ENCODE measurements at regions not wholly inside any gene's neighbourhood (a gene's known extent, or its start where the extent isn't known, plus 50 kb on each side); places are given as distances from the start of the nearest gene placed in this dataset.

GRCh38 chr2:162972383-162972782 lies 133.8 kb upstream of the KCNH7 start:
- ATAC-seq (replicated peaks in 6 of 8), result no peak
- in situ Hi-C loops (cut with MboI; ENCODE audit: low pct_unique_long_range_greater_than_20kb in 2 of 9, low sequenced_read_pairs in 9 of 9, unreplicated experiment in 9 of 9), result no loop called here
- Histone ChIP-seq H3K4me1 (replicated peaks in 1 of 2) (peaks cover 0 to 4% of the 10 kb centered on the region in 2 donors), H3K27ac (no peak overlapping the region), H3K4me3 (no peak overlapping the region)
- WGBS, 10 experiments, result 0 to 100% (median 100%) methylated on average over 1 of the region's 1 CpG; no CpG with 5 or more reads in 2 of the 10 experiments

DNA sequence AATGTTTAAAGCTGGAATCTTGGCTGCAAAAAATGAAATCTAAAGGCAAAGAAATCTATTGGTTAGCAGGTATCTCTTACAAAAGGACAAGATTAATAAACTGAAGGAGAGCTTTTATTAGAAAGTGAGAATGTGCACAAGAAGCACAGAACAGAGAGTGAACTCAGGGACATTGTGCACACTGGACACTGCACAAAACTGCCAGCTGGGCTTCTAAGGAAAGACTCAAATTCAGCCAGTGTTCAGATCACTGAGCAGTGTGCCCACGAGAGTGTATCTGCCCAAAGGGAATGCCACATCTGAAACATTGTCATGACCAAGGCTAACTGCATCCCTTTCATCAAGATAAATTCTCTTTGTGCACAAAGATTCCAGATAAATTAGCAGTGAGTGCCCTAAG lies 129.7 kb upstream of the KCNH7 start:
- Histone ChIP-seq H3K4me1 (replicated peaks in 1 of 2) (peaks cover 0 to 7% of the 10 kb centered on the region in 2 donors), H3K27ac (no peak overlapping the region), H3K4me3 (no peak overlapping the region)
- in situ Hi-C loops (cut with MboI; ENCODE audit: low pct_unique_long_range_greater_than_20kb in 2 of 9, low sequenced_read_pairs in 9 of 9, unreplicated experiment in 9 of 9), result no loop called here
- 0 to 20% (median 0%) methylated on average over 1 of the region's 1 CpG; no CpG with 5 or more reads in 6 of the 10 experiments for WGBS, 10 experiments
- no peak for ATAC-seq (replicated peaks in 6 of 8)

DNA sequence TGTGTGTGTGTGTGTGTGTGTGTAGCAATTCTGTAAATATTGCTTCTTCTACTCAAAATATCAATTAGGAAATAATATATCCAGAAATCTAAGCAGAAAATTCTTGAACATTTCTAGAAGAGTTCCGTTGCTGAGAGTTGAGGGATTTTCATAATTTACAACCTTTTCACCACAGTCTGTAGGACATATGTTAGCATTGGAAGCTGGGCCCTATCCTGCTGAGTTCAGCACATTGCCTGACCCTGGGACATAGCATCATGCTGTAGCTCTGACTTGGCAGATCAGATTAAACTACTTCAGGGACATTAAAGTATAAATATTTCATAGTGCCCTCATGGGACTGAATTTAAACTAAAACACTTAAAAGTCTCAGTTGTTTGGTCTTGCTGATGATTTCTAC lies 129.2 kb upstream of the KCNH7 start:
- Histone ChIP-seq H3K4me3 (no peak overlapping the region), H3K27ac (no peak overlapping the region), H3K4me1 (replicated peaks in 1 of 2) (peaks cover 0 to 7% of the 10 kb centered on the region in 2 donors)
- in situ Hi-C loops (cut with MboI; ENCODE audit: low pct_unique_long_range_greater_than_20kb in 2 of 9, low sequenced_read_pairs in 9 of 9, unreplicated experiment in 9 of 9), result no loop called here
- 0 to 17% (median 0%) methylated on average over 1 of the region's 1 CpG; no CpG with 5 or more reads in 3 of the 10 experiments for WGBS, 10 experiments
- peak in 1 of 8 experiments; percentile 69 for ATAC-seq (replicated peaks in 6 of 8)

DNA sequence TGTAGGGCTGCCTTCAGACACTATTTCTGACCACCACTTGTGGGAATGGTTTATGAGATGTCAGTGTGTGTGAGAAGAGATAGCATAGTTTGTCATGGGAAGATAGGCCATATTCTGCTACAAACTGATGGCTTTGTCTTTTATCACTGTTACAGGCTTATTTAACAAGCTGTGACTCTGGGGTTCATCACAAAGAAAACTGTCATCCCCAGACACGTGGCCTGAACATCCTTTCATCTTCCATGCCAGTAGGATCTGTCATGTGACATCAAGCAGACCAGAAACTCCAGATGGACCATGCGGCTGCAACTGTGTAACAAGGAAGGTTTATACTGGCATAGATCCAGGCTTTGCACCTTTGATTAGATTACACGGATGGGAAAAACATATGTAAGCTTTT lies 128.6 kb upstream of the KCNH7 start:
- 7 to 83% (median 51%) methylated on average over 1 to 3 of the region's 3 CpGs; no CpG with 5 or more reads in 2 of the 10 experiments for WGBS, 10 experiments

DNA sequence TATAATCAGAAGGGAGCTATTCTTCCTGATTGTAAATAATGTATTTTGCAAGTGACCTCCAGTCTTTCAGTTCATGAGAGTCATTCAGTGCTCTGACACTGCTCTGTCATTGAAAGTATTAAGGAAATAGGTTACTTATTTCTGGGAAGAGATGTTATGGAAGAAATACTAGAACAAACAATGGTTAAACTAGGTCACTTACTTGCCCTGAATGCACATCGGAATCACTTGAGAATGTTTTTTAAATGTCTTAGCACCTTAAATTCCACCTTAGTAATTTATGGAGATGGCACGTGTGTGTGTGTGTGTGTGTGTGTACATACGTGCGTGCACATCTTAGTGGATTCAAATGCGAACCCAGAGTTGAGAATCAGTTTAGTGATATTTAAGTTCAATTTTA lies 126.6 kb upstream of the KCNH7 start:
- in situ Hi-C loops (cut with MboI; ENCODE audit: low pct_unique_long_range_greater_than_20kb in 2 of 9, low sequenced_read_pairs in 9 of 9, unreplicated experiment in 9 of 9), result no loop called here
- Histone ChIP-seq H3K4me3 (no peak overlapping the region), H3K4me1 (replicated peaks in 1 of 2) (peaks cover 0 to 7% of the 10 kb centered on the region in 2 donors), H3K27ac (no peak overlapping the region)
- ATAC-seq (replicated peaks in 6 of 8), result no peak
- WGBS, 10 experiments, result 29 to 100% (median 62%) methylated on average over 1 to 5 of the region's 5 CpGs; no CpG with 5 or more reads in 3 of the 10 experiments

More for the DNA sequence above, 128.6 kb upstream of the KCNH7 start:
- in situ Hi-C loops (cut with MboI; ENCODE audit: low pct_unique_long_range_greater_than_20kb in 2 of 9, low sequenced_read_pairs in 9 of 9, unreplicated experiment in 9 of 9), result no loop called here
- H3K4me3 ChIP-seq, result no peak overlapping the region
- H3K27ac ChIP-seq, result no peak overlapping the region
- peak in 2 of 8 experiments; percentile 6 to 16 for ATAC-seq (replicated peaks in 6 of 8)
- H3K4me1 ChIP-seq (replicated peaks in 1 of 2), result peaks cover 0 to 7% of the 10 kb centered on the region in 2 donors

GRCh38 chr2:162964513-162964912 lies 125.9 kb upstream of the KCNH7 start:
- 19 to 100% (median 80%) methylated on average over 1 to 3 of the region's 3 CpGs; no CpG with 5 or more reads in 1 of the 10 experiments for WGBS, 10 experiments
- Histone ChIP-seq H3K27ac (no peak overlapping the region), H3K4me3 (no peak overlapping the region), H3K4me1 (replicated peaks in 1 of 2) (peaks cover 0 to 7% of the 10 kb centered on the region in 2 donors)
- no peak for ATAC-seq (replicated peaks in 6 of 8)
- in situ Hi-C loops (cut with MboI; ENCODE audit: low pct_unique_long_range_greater_than_20kb in 2 of 9, low sequenced_read_pairs in 9 of 9, unreplicated experiment in 9 of 9), result no loop called here

DNA sequence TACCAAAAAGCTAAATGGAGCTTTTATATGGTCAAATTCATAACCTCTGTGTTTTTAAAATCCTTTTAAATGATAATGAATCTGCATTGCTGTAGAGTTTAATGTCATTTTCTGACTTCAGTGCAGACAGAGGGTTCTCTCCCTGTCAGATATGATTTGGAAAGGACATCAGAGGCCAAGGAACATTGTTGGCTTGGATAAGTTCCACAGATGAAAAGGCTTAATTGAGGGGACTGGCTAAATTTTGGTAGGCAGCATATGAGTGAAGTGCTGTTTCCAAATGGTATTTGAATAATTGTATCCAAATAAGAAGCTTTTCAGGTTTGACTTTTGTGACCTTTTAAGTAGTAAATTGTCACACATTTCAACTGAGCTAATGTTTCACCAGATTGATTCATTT lies 124.6 kb upstream of the KCNH7 start:
- no peak for ATAC-seq (replicated peaks in 6 of 8)
- Histone ChIP-seq H3K4me1 (replicated peaks in 1 of 2) (peaks cover 0 to 7% of the 10 kb centered on the region in 2 donors), H3K4me3 (no peak overlapping the region), H3K27ac (no peak overlapping the region)
- in situ Hi-C loops (cut with MboI; ENCODE audit: low pct_unique_long_range_greater_than_20kb in 2 of 9, low sequenced_read_pairs in 9 of 9, unreplicated experiment in 9 of 9), result no loop called here

DNA sequence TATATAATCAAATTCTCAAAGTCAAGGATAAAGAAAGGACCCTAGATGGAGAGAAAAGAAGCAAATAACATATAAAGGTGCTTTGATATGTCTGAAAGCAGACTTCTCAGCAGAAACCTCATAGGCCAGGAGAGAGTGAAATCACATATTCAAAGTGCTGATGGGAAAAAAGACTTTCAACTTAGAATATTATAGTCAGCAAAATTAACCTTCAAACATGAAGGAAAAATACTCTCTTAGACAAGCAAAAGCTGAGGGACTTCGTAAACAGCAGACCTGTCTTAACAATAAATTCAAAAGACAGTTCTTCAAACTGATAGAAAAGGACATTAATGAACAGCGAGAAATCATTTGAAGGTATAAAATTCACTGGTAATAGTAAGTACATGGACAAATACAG lies 107.2 kb upstream of the KCNH7 start:
- H3K4me1 ChIP-seq (replicated peaks in 1 of 2), result no peaks in the 10 kb centered on the region
- no peak overlapping the region for H3K4me3 ChIP-seq
- no peak overlapping the region for H3K27ac ChIP-seq
- 0 to 100% (median 81%) methylated on average over 1 to 2 of the region's 2 CpGs for WGBS, 10 experiments
- ATAC-seq (replicated peaks in 6 of 8), result no peak
- in situ Hi-C loops (cut with MboI; ENCODE audit: low pct_unique_long_range_greater_than_20kb in 2 of 9, low sequenced_read_pairs in 9 of 9, unreplicated experiment in 9 of 9), result no loop called here

- no peak for ATAC-seq (replicated peaks in 6 of 8)
- H3K4me3 ChIP-seq, result no peak overlapping the region
- in situ Hi-C loops (cut with MboI; ENCODE audit: low pct_unique_long_range_greater_than_20kb in 2 of 9, low sequenced_read_pairs in 9 of 9, unreplicated experiment in 9 of 9), result no loop called here
- H3K4me1 ChIP-seq (replicated peaks in 1 of 2), result no peaks in the 10 kb centered on the region
- no peak overlapping the region for H3K27ac ChIP-seq
- 45 to 100% (median 82%) methylated on average over 1 to 10 of the region's 13 CpGs; no CpG with 5 or more reads in 4 of the 10 experiments for WGBS, 10 experiments
Observed at GRCh38 chr2:162938387-162938786, 99.8 kb upstream of the KCNH7 start.

- ATAC-seq (replicated peaks in 6 of 8), result no peak
- H3K4me3 ChIP-seq, result no peak overlapping the region
- in situ Hi-C loops (cut with MboI; ENCODE audit: low pct_unique_long_range_greater_than_20kb in 2 of 9, low sequenced_read_pairs in 9 of 9, unreplicated experiment in 9 of 9), result no loop called here
- no peaks in the 10 kb centered on the region for H3K4me1 ChIP-seq (replicated peaks in 1 of 2)
- no peak overlapping the region for H3K27ac ChIP-seq
Observed at GRCh38 chr2:162934191-162934590, 95.6 kb upstream of the KCNH7 start.

GRCh38 chr2:162932416-162932815 lies 93.8 kb upstream of the KCNH7 start:
- Histone ChIP-seq H3K4me1 (replicated peaks in 1 of 2) (no peaks in the 10 kb centered on the region), H3K4me3 (no peak overlapping the region), H3K27ac (no peak overlapping the region)
- in situ Hi-C loops (cut with MboI; ENCODE audit: low pct_unique_long_range_greater_than_20kb in 2 of 9, low sequenced_read_pairs in 9 of 9, unreplicated experiment in 9 of 9), result no loop called here
- ATAC-seq (replicated peaks in 6 of 8), result no peak

DNA sequence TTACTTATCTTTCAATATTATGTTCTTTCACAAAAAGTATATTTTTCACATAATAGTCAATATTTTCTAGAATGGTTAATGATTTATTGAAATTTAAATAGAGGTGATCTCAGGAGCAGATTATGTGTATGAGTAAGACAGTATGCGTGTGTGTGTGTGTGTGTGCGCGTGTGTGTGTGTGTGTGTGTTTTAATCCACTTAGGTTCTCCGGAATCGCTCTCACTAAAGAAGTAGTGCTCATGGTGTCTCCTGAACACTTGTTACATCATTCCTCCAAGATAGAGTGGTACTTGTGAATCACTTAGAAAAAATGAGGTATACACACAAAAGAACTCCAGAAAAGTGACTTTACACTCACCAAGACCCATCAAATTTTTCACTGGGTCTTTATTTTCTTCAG lies 91.0 kb upstream of the KCNH7 start:
- Histone ChIP-seq H3K4me1 (replicated peaks in 1 of 2) (no peaks in the 10 kb centered on the region), H3K27ac (no peak overlapping the region), H3K4me3 (no peak overlapping the region)
- in situ Hi-C loops (cut with MboI; ENCODE audit: low pct_unique_long_range_greater_than_20kb in 2 of 9, low sequenced_read_pairs in 9 of 9, unreplicated experiment in 9 of 9), result no loop called here
- 50 to 93% (median 83%) methylated on average over 1 to 5 of the region's 5 CpGs; no CpG with 5 or more reads in 1 of the 10 experiments for WGBS, 10 experiments
- ATAC-seq (replicated peaks in 6 of 8), result no peak

GRCh38 chr2:162928356-162928755 lies 89.8 kb upstream of the KCNH7 start:
- no peaks in the 10 kb centered on the region for H3K4me1 ChIP-seq (replicated peaks in 1 of 2)
- no peak overlapping the region for H3K27ac ChIP-seq
- in situ Hi-C loops (cut with MboI; ENCODE audit: low pct_unique_long_range_greater_than_20kb in 2 of 9, low sequenced_read_pairs in 9 of 9, unreplicated experiment in 9 of 9), result no loop called here
- no peak for ATAC-seq (replicated peaks in 6 of 8)
- no peak overlapping the region for H3K4me3 ChIP-seq
- WGBS, 10 experiments, result 0 to 80% (median 48%) methylated on average over 1 to 2 of the region's 2 CpGs; no CpG with 5 or more reads in 2 of the 10 experiments

DNA sequence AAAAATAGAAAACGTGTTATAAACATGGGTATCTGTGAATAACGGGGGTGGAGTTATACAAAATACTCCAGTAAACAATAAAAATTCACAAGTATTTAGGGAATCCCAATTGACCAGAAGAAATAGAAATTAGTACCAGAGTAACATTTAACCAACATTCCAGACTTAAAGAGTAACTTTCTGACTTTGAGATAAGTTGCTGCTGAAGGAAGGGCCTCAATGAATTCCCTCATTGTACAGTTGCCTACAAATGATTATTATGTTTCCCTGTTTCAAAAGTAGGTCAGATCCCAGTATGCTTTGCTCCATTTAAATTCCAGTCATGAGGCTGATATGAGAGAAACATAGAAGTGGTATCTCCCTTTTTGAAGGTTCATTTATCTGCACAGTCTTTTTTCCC lies 88.3 kb upstream of the KCNH7 start:
- no peak for ATAC-seq (replicated peaks in 6 of 8)

More for the DNA sequence above, 88.3 kb upstream of the KCNH7 start:
- no peaks in the 10 kb centered on the region for H3K4me1 ChIP-seq (replicated peaks in 1 of 2)
- in situ Hi-C loops (cut with MboI; ENCODE audit: low pct_unique_long_range_greater_than_20kb in 2 of 9, low sequenced_read_pairs in 9 of 9, unreplicated experiment in 9 of 9), result no loop called here
- no peak overlapping the region for H3K27ac ChIP-seq
- WGBS, 10 experiments, result 4 to 100% (median 80%) methylated on average over 1 to 2 of the region's 2 CpGs; no CpG with 5 or more reads in 1 of the 10 experiments
- H3K4me3 ChIP-seq, result no peak overlapping the region
